ENCODE measurements at regions not wholly inside any gene's neighbourhood (a gene's known extent, or its start where the extent isn't known, plus 50 kb on each side); places are given as distances from the start of the nearest gene placed in this dataset.
"Not testable (repeated sequence)": the region's sequence is repeated elsewhere in the genome, so short reads cannot be mapped to it uniquely, and the experiment has no call there.

DNA sequence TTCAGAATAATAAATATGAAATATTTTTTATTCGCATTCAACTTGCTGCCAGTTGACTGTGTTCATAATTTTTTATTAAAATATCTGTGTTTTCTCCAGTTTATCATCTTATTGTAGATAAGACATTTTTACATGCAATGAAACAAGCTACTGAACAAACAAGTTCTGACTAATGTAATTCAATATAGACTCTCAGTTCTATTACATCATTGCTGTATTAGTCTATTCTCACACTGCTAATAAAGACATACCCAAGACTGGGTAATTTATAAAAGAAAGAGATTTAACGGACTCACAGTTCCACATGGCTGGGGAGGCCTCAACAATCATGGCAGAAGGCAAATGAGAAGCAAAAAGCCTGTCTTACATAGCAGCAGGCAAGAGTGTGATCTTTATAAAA lies 1357.7 kb upstream of the CITED2 start:
- H3K27me3 ChIP-seq (ENCODE audit: control insufficient read depth, insufficient read depth, low read length), result no peaks in the 10 kb centered on the region
- no peaks in the 10 kb centered on the region for H3K9me3 ChIP-seq (ENCODE audit: control insufficient read depth, low read depth, low read length)
- H3K36me3 ChIP-seq (ENCODE audit: control insufficient read depth, insufficient read depth, low read length), result no peaks in the 10 kb centered on the region
- DNase-seq, result no peak
- no peak overlapping the region for H3K4me3 ChIP-seq (ENCODE audit: low read length)
- WGBS (ENCODE audit: insufficient coverage, low lambda C conversion rate), result 100% methylated on average over 1 of the region's 2 CpGs
- H3K4me1 ChIP-seq (ENCODE audit: control insufficient read depth, insufficient read depth, low read length), result no peaks in the 10 kb centered on the region
- no peak overlapping the region for H3K27ac ChIP-seq (ENCODE audit: low read length)

- WGBS (ENCODE audit: insufficient coverage, low lambda C conversion rate), result 80% methylated on average over 2 of the region's 3 CpGs
- H3K4me1 ChIP-seq (ENCODE audit: control insufficient read depth, insufficient read depth, low read length), result no peaks in the 10 kb centered on the region
- no peak overlapping the region for H3K27ac ChIP-seq (ENCODE audit: low read length)
- DNase-seq, result no peak
- H3K4me3 ChIP-seq (ENCODE audit: low read length), result no peak overlapping the region
- no peaks in the 10 kb centered on the region for H3K27me3 ChIP-seq (ENCODE audit: control insufficient read depth, insufficient read depth, low read length)
- H3K9me3 ChIP-seq (ENCODE audit: control insufficient read depth, low read depth, low read length), result no peaks in the 10 kb centered on the region
- no peaks in the 10 kb centered on the region for H3K36me3 ChIP-seq (ENCODE audit: control insufficient read depth, insufficient read depth, low read length)
These were observed 1357.3 kb upstream of the CITED2 start for GRCh38 chr6:140731741-140732140.

DNA sequence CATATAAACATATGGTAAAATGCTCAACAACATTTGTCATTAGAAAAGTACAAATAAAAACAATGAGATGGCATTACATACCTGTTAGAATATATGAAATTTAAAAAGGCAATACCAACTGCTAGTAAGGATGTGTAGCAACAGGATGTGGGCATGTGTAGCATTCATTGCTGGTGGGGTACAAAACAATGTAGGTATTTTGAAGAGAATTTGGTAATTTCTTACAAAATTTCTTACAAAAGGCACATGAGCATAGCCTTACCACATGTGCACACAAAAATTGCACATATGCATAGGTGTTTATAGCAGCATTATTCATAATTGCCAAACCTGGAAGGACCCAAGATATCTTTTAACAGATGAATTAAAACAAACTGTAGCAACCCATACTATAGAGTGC lies 1355.1 kb upstream of the CITED2 start:
- Histone ChIP-seq H3K27ac (ENCODE audit: low read length) (no peak overlapping the region), H3K4me1 (ENCODE audit: control insufficient read depth, insufficient read depth, low read length) (no peaks in the 10 kb centered on the region), H3K27me3 (ENCODE audit: control insufficient read depth, insufficient read depth, low read length) (no peaks in the 10 kb centered on the region), H3K36me3 (ENCODE audit: control insufficient read depth, insufficient read depth, low read length) (no peaks in the 10 kb centered on the region), H3K9me3 (ENCODE audit: control insufficient read depth, low read depth, low read length) (no peaks in the 10 kb centered on the region), H3K4me3 (ENCODE audit: low read length) (no peak overlapping the region)
- DNase-seq, result no peak

DNA sequence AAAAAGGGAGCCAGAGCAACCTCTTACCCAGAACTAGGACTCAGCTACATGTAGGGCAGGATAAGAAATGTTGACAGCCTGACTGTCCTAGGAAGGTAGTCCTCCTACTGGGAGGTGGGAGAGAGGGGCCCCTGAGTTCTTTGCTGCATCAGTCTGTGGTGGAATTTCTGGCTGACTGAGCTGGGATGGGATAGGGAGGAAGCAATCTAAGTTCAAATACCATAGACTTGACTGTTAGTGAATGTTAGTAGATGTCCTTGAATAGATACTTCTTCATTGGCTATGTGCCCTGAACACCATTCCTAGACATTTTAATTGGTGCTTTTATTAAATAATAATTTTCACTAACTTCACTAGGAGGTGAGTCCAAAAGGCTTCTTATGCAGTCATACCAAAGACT lies 1343.6 kb upstream of the CITED2 start:
- Histone ChIP-seq H3K4me3 (ENCODE audit: low read length) (no peak overlapping the region), H3K27ac (ENCODE audit: low read length) (no peak overlapping the region), H3K36me3 (ENCODE audit: control insufficient read depth, insufficient read depth, low read length) (no peaks in the 10 kb centered on the region), H3K4me1 (ENCODE audit: control insufficient read depth, insufficient read depth, low read length) (no peaks in the 10 kb centered on the region), H3K9me3 (ENCODE audit: control insufficient read depth, low read depth, low read length) (peaks cover 5% of the 10 kb centered on the region), H3K27me3 (ENCODE audit: control insufficient read depth, insufficient read depth, low read length) (no peaks in the 10 kb centered on the region)
- DNase-seq, result no peak

- no CpG with 5 or more reads among the region's 1 CpG for WGBS (ENCODE audit: insufficient coverage, low lambda C conversion rate)
- Histone ChIP-seq H3K4me3 (ENCODE audit: low read length) (no peak overlapping the region), H3K27ac (ENCODE audit: low read length) (no peak overlapping the region), H3K9me3 (ENCODE audit: control insufficient read depth, low read depth, low read length) (peaks cover 5% of the 10 kb centered on the region), H3K36me3 (ENCODE audit: control insufficient read depth, insufficient read depth, low read length) (no peaks in the 10 kb centered on the region), H3K27me3 (ENCODE audit: control insufficient read depth, insufficient read depth, low read length) (no peaks in the 10 kb centered on the region), H3K4me1 (ENCODE audit: control insufficient read depth, insufficient read depth, low read length) (no peaks in the 10 kb centered on the region)
- DNase-seq, result no peak
These were observed 1339.0 kb upstream of the CITED2 start for GRCh38 chr6:140713495-140713894.

DNA sequence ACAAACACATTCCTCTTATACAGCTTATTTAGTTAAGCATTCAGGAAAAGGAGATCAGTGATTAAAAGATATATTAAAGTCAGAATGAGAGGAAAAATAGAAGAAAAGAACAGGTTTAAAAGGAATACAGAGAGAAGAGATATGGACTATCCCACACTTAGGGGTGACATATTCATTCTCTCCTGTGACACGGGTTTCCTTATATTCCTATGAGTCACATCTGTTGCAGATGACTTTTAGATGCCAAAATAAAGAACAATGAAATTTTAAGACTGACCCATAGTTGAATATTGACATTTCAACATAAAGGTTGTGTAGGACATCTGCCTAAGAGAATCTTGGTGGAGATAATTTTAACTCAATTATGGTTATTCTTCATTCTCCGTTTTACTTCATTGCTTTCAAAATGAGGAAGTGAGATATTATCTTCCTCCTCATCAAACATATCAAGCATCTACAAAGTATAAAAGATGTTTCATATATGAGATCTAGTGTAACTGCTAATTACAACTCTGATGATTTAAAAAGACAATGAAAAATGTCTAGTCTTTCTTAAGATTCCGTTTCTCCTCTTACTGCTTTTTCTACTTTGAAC lies 1336.7 kb upstream of the CITED2 start:
- Histone ChIP-seq H3K27ac (ENCODE audit: low read length) (no peak overlapping the region), H3K27me3 (ENCODE audit: control insufficient read depth, insufficient read depth, low read length) (no peaks in the 10 kb centered on the region), H3K4me1 (ENCODE audit: control insufficient read depth, insufficient read depth, low read length) (no peaks in the 10 kb centered on the region), H3K9me3 (ENCODE audit: control insufficient read depth, low read depth, low read length) (peaks cover 5% of the 10 kb centered on the region), H3K36me3 (ENCODE audit: control insufficient read depth, insufficient read depth, low read length) (no peaks in the 10 kb centered on the region), H3K4me3 (ENCODE audit: low read length) (no peak overlapping the region)
- WGBS (ENCODE audit: insufficient coverage, low lambda C conversion rate), result 83% methylated on average over 2 of the region's 3 CpGs
- no peak for DNase-seq

GRCh38 chr6:140708441-140708840 lies 1334.0 kb upstream of the CITED2 start:
- Histone ChIP-seq H3K4me1 (ENCODE audit: control insufficient read depth, insufficient read depth, low read length) (no peaks in the 10 kb centered on the region), H3K4me3 (ENCODE audit: low read length) (no peak overlapping the region), H3K27ac (ENCODE audit: low read length) (no peak overlapping the region), H3K27me3 (ENCODE audit: control insufficient read depth, insufficient read depth, low read length) (no peaks in the 10 kb centered on the region), H3K36me3 (ENCODE audit: control insufficient read depth, insufficient read depth, low read length) (no peaks in the 10 kb centered on the region), H3K9me3 (ENCODE audit: control insufficient read depth, low read depth, low read length) (no peaks in the 10 kb centered on the region)
- 40% methylated on average over 1 of the region's 1 CpG for WGBS (ENCODE audit: insufficient coverage, low lambda C conversion rate)
- DNase-seq, result no peak

DNA sequence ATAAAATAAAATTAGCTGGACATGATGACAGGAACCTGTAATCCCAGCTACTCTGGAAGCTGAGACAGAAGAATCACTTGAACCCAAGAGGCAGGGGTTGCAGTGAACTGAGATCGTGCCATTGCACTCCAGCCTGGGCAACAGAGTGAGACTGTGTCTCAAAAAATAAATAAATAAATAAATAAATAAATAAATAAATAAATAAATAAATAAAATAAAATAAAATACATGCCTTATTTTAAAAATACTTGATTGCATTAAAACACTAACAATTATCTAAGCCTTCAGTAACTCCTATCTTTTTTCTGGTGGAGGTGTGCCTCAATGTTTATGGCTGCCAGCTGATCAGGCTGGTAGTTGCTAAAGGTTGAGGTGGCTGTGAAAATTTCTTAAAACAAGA lies 1329.6 kb upstream of the CITED2 start:
- H3K4me3 ChIP-seq (ENCODE audit: low read length); H3K9me3 ChIP-seq (ENCODE audit: control insufficient read depth, low read depth, low read length); H3K36me3 ChIP-seq (ENCODE audit: control insufficient read depth, insufficient read depth, low read length); DNase-seq; H3K27me3 ChIP-seq (ENCODE audit: control insufficient read depth, insufficient read depth, low read length); H3K27ac ChIP-seq (ENCODE audit: low read length); H3K4me1 ChIP-seq (ENCODE audit: control insufficient read depth, insufficient read depth, low read length): not testable (repeated sequence)
- WGBS (ENCODE audit: insufficient coverage, low lambda C conversion rate), result no CpG with 5 or more reads among the region's 1 CpG

GRCh38 chr6:140697585-140697984 lies 1323.1 kb upstream of the CITED2 start:
- Histone ChIP-seq H3K27ac (ENCODE audit: low read length) (no peak overlapping the region), H3K27me3 (ENCODE audit: control insufficient read depth, insufficient read depth, low read length) (no peaks in the 10 kb centered on the region), H3K36me3 (ENCODE audit: control insufficient read depth, insufficient read depth, low read length) (no peaks in the 10 kb centered on the region), H3K4me1 (ENCODE audit: control insufficient read depth, insufficient read depth, low read length) (no peaks in the 10 kb centered on the region), H3K4me3 (ENCODE audit: low read length) (no peak overlapping the region), H3K9me3 (ENCODE audit: control insufficient read depth, low read depth, low read length) (no peaks in the 10 kb centered on the region)
- DNase-seq, result no peak

DNA sequence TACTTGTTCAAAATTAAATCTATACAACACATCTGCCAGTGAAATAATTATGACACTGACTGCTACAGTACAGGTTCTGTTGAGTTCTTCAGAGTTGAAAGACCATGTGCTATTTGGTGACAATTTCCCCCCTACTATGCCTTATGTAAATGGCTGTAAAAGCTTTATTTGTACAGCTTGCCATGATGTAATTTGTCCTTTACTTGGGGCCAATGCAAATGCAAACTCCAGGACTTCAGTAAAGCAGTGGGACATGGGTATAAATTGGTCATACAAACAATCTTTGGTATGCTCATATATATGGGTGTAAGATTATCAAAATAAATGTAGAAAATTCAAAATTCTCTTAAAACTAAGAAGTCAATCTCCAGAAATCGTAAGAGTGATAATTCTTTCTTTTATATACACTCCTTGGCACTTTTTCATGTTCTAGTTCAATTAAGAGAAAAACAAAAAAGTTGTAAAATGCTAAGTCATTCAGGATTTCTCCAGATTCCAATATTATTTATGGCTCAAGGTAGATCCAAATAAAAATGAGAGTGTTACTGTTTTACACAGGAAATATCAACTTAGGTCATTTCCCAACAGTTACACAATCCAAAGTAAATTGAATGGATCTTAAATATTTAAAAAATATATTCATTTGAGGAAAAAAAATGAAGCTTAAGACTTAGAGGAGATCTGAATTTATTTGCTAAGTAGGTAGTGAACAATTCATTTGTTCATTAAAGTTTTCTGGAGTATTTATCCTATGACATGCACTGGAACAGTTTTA lies 1310.5 kb upstream of the CITED2 start:
- no peak for DNase-seq
- H3K4me3 ChIP-seq (ENCODE audit: low read length), result no peak overlapping the region
- 63% methylated on average over 1 of the region's 1 CpG for WGBS (ENCODE audit: insufficient coverage, low lambda C conversion rate)

More for the DNA sequence above, 1310.5 kb upstream of the CITED2 start:
- Histone ChIP-seq H3K27ac (ENCODE audit: low read length) (no peak overlapping the region), H3K27me3 (ENCODE audit: control insufficient read depth, insufficient read depth, low read length) (no peaks in the 10 kb centered on the region), H3K9me3 (ENCODE audit: control insufficient read depth, low read depth, low read length) (no peaks in the 10 kb centered on the region), H3K36me3 (ENCODE audit: control insufficient read depth, insufficient read depth, low read length) (no peaks in the 10 kb centered on the region), H3K4me1 (ENCODE audit: control insufficient read depth, insufficient read depth, low read length) (no peaks in the 10 kb centered on the region)

All from large intestine (tissue), 3 donors.